ENCODE measurements at regions not wholly inside any gene's neighbourhood (a gene's known extent, or its start where the extent isn't known, plus 50 kb on each side); places are given as distances from the start of the nearest gene placed in this dataset.
"Not testable (repeated sequence)": the region's sequence is repeated elsewhere in the genome, so short reads cannot be mapped to it uniquely, and the experiment has no call there.

DNA sequence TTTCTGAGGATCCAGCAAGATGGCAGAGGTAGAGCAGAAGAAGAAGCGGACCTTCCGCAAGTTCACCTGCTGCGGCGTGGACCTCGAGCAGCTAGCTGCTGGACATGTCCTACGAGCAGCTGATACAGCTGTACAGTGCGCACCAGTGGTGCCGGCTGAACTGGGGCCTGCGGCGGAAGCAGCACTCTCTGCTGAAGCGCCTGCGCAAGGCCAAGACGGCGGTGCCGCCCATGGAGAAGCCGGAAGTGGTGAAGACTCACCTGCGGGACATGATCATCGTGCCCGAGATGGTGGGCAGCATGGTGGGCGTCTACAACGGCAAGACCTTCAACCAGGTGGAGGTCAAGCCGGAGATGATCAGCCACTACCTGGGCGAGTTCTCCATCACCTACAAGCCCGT lies 125.8 kb downstream of the LRIG2 start:
- Histone ChIP-seq H3K27me3 (ENCODE audit: control insufficient read depth in 3 of 3, insufficient read depth in 3 of 3, low read length in 3 of 3) (no peaks in the 10 kb centered on the region), H3K9me3 (ENCODE audit: control insufficient read depth in 2 of 2, insufficient read depth in 1 of 2, low read depth in 1 of 2, low read length in 1 of 2) (no peaks in the 10 kb centered on the region), H3K36me3 (ENCODE audit: control insufficient read depth in 3 of 3, insufficient read depth in 2 of 3, low read depth in 1 of 3, low read length in 3 of 3) (no peaks in the 10 kb centered on the region), H3K4me1 (ENCODE audit: control insufficient read depth in 3 of 3, insufficient read depth in 2 of 3, low read depth in 1 of 3, low read length in 2 of 3) (no peaks in the 10 kb centered on the region), H3K4me3 (ENCODE audit: low read depth in 1 of 3, low read length in 3 of 3) (no peak overlapping the region), H3K27ac (ENCODE audit: low read depth in 1 of 3, low read length in 2 of 3) (no peak overlapping the region)
- 96 to 99% (median 97%) methylated on average over 24 of the region's 24 CpGs for WGBS, 3 donors
- no peak for FAIRE-seq
- DNase-seq, result no peak

DNA sequence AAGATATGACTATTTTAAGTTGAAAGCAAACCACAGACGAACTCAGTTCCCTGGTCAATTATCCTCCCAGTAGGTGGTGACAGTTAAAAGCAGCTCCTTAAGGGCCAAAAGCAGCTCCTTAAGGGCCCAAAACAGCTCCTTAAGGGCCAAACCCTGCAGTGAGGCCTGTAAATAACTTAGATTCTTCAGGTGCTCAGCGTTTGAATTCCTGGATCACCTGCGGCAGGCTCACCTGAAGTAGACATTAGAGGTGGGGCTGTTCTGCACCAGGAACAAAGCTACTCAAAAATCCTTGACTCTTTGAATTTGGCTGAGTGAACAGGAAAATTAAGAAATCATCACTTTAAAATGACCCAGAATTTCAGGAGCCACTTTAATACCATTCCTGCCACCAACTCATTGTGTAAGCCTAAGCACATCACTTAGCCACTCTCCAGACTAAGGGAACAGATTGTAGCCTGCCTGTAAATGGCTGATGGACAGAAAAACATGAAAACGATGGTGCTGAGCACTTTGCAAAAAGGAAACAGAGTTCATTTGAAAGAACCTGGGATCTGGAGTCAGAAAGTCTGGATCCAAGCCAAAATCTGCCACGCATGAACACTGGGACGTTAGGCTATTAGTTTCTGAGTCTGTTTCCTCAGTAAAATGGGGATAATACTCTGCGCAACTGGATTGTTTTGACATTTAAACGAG lies 126.9 kb downstream of the LRIG2 start:
- no peaks in the 10 kb centered on the region for H3K27me3 ChIP-seq (ENCODE audit: control insufficient read depth in 3 of 3, insufficient read depth in 3 of 3, low read length in 3 of 3)
- DNase-seq, result no peak
- no peaks in the 10 kb centered on the region for H3K36me3 ChIP-seq (ENCODE audit: control insufficient read depth in 3 of 3, insufficient read depth in 2 of 3, low read depth in 1 of 3, low read length in 3 of 3)
- H3K27ac ChIP-seq (ENCODE audit: low read depth in 1 of 3, low read length in 2 of 3), result no peak overlapping the region
- no peaks in the 10 kb centered on the region for H3K9me3 ChIP-seq (ENCODE audit: control insufficient read depth in 2 of 2, insufficient read depth in 1 of 2, low read depth in 1 of 2, low read length in 1 of 2)
- H3K4me3 ChIP-seq (ENCODE audit: low read depth in 1 of 3, low read length in 3 of 3), result no peak overlapping the region
- H3K4me1 ChIP-seq (ENCODE audit: control insufficient read depth in 3 of 3, insufficient read depth in 2 of 3, low read depth in 1 of 3, low read length in 2 of 3), result no peaks in the 10 kb centered on the region
- WGBS, 3 donors, result 47 to 51% (median 49%) methylated on average over 8 of the region's 8 CpGs
- no peak for FAIRE-seq

DNA sequence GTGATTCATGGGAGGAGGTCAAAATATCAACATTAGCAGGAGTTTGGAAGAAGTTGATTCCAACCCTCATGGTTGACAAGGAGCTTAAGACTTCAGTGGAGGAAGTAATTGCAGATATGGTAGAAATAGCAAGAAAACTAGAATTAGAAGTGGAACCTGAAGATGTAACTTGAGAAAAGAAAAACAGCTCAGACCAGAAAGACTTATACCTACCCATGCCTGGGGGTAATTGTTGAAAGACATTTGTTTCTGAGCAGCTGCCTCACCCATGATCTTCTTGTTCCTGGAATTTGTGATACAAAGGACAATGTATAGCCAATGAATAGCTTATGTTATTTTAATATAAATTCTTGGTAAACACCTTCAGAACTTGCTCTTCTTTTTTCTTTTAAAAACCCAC lies 128.6 kb downstream of the LRIG2 start:
- Histone ChIP-seq H3K4me3 (ENCODE audit: low read depth in 1 of 3, low read length in 3 of 3) (no peak overlapping the region), H3K36me3 (ENCODE audit: control insufficient read depth in 3 of 3, insufficient read depth in 2 of 3, low read depth in 1 of 3, low read length in 3 of 3) (no peaks in the 10 kb centered on the region), H3K27me3 (ENCODE audit: control insufficient read depth in 3 of 3, insufficient read depth in 3 of 3, low read length in 3 of 3) (no peaks in the 10 kb centered on the region), H3K4me1 (ENCODE audit: control insufficient read depth in 3 of 3, insufficient read depth in 2 of 3, low read depth in 1 of 3, low read length in 2 of 3) (peaks cover 0 to 8% (median 0%) of the 10 kb centered on the region in 3 donors), H3K27ac (ENCODE audit: low read depth in 1 of 3, low read length in 2 of 3) (no peak overlapping the region), H3K9me3 (ENCODE audit: control insufficient read depth in 2 of 2, insufficient read depth in 1 of 2, low read depth in 1 of 2, low read length in 1 of 2) (no peaks in the 10 kb centered on the region)
- FAIRE-seq (no peak), DNase-seq (no peak)

DNA sequence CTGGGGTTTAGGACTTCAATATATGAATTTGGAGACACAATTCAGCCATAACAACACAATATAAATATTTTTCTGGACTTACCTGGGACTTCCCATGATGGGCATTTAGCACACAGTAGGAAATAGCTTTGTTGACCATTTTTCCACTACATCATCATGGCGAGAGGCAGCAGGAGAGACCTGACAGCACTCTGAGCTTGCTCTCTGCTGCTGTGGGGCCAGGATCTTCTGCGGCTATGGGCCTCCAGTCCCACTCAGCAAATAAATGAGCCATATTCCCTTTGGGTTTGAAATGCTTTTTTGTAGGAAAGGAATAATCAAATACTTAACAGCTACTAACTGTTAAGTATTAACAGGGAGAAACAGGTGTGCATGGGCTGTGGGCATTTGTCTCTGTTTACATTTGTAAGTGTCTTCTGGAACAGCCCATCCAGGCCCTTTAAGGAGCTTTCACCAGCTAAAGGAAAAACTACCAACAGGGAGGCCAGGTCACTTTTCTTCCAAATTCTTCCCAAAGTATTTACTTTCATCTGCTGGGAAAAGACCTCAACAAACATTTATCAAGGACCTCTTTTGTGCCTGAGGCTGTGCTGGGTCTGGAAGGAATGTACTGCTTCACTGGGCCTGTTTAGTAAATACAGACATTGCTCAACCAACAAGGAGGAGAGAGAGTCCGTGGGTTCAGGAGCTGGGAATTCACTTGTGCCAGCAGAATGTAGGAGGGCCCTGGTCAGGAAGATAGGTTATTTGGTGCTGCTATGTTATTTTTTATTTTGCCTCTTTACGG lies 133.2 kb downstream of the LRIG2 start:
- no peaks in the 10 kb centered on the region for H3K27me3 ChIP-seq (ENCODE audit: control insufficient read depth in 3 of 3, insufficient read depth in 3 of 3, low read length in 3 of 3)
- no peaks in the 10 kb centered on the region for H3K9me3 ChIP-seq (ENCODE audit: control insufficient read depth in 2 of 2, insufficient read depth in 1 of 2, low read depth in 1 of 2, low read length in 1 of 2)
- no peaks in the 10 kb centered on the region for H3K36me3 ChIP-seq (ENCODE audit: control insufficient read depth in 3 of 3, insufficient read depth in 2 of 3, low read depth in 1 of 3, low read length in 3 of 3)
- DNase-seq (no peak), FAIRE-seq (no peak)
- 81 to 87% (median 82%) methylated on average over 4 of the region's 4 CpGs for WGBS, 3 donors
- peaks cover 0 to 23% (median 0%) of the 10 kb centered on the region in 3 donors for H3K4me1 ChIP-seq (ENCODE audit: control insufficient read depth in 3 of 3, insufficient read depth in 2 of 3, low read depth in 1 of 3, low read length in 2 of 3)
- H3K4me3 ChIP-seq (ENCODE audit: low read depth in 1 of 3, low read length in 3 of 3), result no peak overlapping the region
- peak overlapping the region in 1 of 3 donors; percentile 12 for H3K27ac ChIP-seq (ENCODE audit: low read depth in 1 of 3, low read length in 2 of 3)

DNA sequence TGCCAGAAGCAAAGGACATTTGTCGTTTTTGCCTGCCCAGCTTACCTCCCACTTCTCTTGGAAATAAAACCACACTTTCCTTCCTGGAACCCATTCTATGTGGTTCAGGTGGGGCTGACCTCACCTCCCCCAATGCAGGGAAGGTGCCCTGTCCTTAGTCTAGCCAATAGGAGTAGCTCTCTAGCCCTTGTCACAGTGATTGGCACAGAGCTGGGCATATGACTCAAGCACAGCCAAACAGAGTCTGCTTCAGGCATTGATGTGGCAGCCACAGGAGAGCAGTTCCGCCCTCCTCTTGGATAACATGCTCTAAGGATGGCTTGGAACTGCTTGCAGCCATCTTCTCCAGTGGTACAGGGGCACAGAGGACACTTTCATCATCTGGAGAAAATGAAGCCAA lies 134.0 kb downstream of the LRIG2 start:
- H3K27me3 ChIP-seq (ENCODE audit: control insufficient read depth in 3 of 3, insufficient read depth in 3 of 3, low read length in 3 of 3), result no peaks in the 10 kb centered on the region
- H3K27ac ChIP-seq (ENCODE audit: low read depth in 1 of 3, low read length in 2 of 3), result no peak overlapping the region
- no peaks in the 10 kb centered on the region for H3K9me3 ChIP-seq (ENCODE audit: control insufficient read depth in 2 of 2, insufficient read depth in 1 of 2, low read depth in 1 of 2, low read length in 1 of 2)
- FAIRE-seq, result no peak
- H3K4me1 ChIP-seq (ENCODE audit: control insufficient read depth in 3 of 3, insufficient read depth in 2 of 3, low read depth in 1 of 3, low read length in 2 of 3), result peaks cover 0 to 26% (median 0%) of the 10 kb centered on the region in 3 donors
- DNase-seq, result no peak
- no peaks in the 10 kb centered on the region for H3K36me3 ChIP-seq (ENCODE audit: control insufficient read depth in 3 of 3, insufficient read depth in 2 of 3, low read depth in 1 of 3, low read length in 3 of 3)
- H3K4me3 ChIP-seq (ENCODE audit: low read depth in 1 of 3, low read length in 3 of 3), result no peak overlapping the region
- 40 to 45% (median 43%) methylated on average over 2 of the region's 2 CpGs for WGBS, 3 donors

DNA sequence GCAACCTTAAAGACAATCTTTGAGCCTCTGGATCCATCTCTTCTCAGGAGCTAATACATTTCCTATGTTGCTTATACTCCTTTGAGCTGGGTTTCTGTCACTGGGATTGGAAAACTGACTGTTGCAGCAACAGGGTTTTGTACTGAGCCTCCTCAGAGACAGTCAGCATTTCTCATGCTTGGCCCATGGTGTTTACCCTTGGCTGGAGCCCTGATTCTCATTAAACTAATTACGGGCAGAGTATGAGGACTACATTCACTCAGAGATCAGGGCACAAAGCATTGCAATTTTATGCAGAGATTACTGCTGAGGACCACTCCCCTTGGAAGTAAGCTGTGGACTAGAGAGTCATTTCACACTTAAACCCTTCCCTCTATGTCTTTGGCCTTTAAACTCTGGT lies 134.5 kb downstream of the LRIG2 start:
- WGBS, 3 donors, result 94 to 100% (median 96%) methylated on average over 1 of the region's 1 CpG
- H3K9me3 ChIP-seq (ENCODE audit: control insufficient read depth in 2 of 2, insufficient read depth in 1 of 2, low read depth in 1 of 2, low read length in 1 of 2), result no peaks in the 10 kb centered on the region
- FAIRE-seq, result no peak

DNA sequence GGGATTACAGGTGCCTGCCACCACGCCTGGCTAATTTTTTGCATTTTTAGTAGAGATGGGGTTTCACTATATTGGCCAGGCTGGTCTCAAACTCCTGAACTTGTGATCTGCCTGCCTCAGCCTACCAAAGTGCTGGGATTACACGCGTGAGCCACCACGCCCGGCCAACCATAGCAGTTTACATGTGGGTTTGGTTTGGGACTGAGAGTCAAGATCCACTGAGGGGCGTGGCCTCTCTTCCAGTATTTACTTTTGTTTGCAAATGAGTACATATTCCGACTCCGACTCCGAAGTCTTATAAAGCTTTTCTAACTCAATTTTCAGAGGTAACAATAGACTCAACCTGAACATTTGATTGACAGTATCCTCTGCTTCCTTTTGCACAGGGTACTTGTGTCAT lies 135.4 kb downstream of the LRIG2 start:
- peaks cover 0 to 26% (median 0%) of the 10 kb centered on the region in 3 donors for H3K4me1 ChIP-seq (ENCODE audit: control insufficient read depth in 3 of 3, insufficient read depth in 2 of 3, low read depth in 1 of 3, low read length in 2 of 3)
- not testable (repeated sequence) for H3K9me3 ChIP-seq (ENCODE audit: control insufficient read depth in 2 of 2, insufficient read depth in 1 of 2, low read depth in 1 of 2, low read length in 1 of 2); H3K27ac ChIP-seq (ENCODE audit: low read depth in 1 of 3, low read length in 2 of 3); H3K36me3 ChIP-seq (ENCODE audit: control insufficient read depth in 3 of 3, insufficient read depth in 2 of 3, low read depth in 1 of 3, low read length in 3 of 3); H3K4me3 ChIP-seq (ENCODE audit: low read depth in 1 of 3, low read length in 3 of 3); FAIRE-seq; H3K27me3 ChIP-seq (ENCODE audit: control insufficient read depth in 3 of 3, insufficient read depth in 3 of 3, low read length in 3 of 3)
- peak; percentile 44 to 67 for DNase-seq
- 45 to 75% (median 71%) methylated on average over 9 of the region's 9 CpGs for WGBS, 3 donors

More for the DNA sequence above, 134.5 kb downstream of the LRIG2 start:
- Histone ChIP-seq H3K36me3 (ENCODE audit: control insufficient read depth in 3 of 3, insufficient read depth in 2 of 3, low read depth in 1 of 3, low read length in 3 of 3) (no peaks in the 10 kb centered on the region), H3K4me1 (ENCODE audit: control insufficient read depth in 3 of 3, insufficient read depth in 2 of 3, low read depth in 1 of 3, low read length in 2 of 3) (peaks cover 0 to 26% (median 0%) of the 10 kb centered on the region in 3 donors), H3K27ac (ENCODE audit: low read depth in 1 of 3, low read length in 2 of 3) (no peak overlapping the region), H3K27me3 (ENCODE audit: control insufficient read depth in 3 of 3, insufficient read depth in 3 of 3, low read length in 3 of 3) (no peaks in the 10 kb centered on the region), H3K4me3 (ENCODE audit: low read depth in 1 of 3, low read length in 3 of 3) (no peak overlapping the region)
- no peak for DNase-seq

DNA sequence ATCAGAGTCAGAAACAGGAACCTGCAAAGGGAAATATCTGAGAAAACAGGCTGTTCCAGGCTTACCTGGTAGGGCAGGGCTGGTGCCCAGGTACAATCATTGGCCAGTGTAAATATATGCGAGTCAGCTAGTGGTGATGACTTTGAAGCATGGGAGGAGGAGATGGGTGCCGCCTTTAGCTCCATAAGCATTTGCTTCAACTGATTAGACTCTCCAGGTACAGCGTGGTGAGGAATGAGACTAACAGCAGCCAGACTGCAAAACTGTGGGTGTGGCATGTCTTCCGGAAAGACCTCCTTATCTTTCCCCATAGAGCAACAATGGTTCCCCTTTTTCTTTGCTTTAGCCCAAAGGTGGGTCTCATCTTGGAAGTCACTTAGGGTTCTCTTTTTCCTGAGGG lies 137.2 kb downstream of the LRIG2 start:
- H3K36me3 ChIP-seq (ENCODE audit: control insufficient read depth in 3 of 3, insufficient read depth in 2 of 3, low read depth in 1 of 3, low read length in 3 of 3), result no peaks in the 10 kb centered on the region
- DNase-seq (peak; percentile 78 to 92), FAIRE-seq (no peak)
- peak overlapping the region in 2 of 3 donors; percentile 9 to 64 for H3K27ac ChIP-seq (ENCODE audit: low read depth in 1 of 3, low read length in 2 of 3)
- no peaks in the 10 kb centered on the region for H3K27me3 ChIP-seq (ENCODE audit: control insufficient read depth in 3 of 3, insufficient read depth in 3 of 3, low read length in 3 of 3)
- peaks cover 0 to 17% of the 10 kb centered on the region in 2 donors for H3K9me3 ChIP-seq (ENCODE audit: control insufficient read depth in 2 of 2, insufficient read depth in 1 of 2, low read depth in 1 of 2, low read length in 1 of 2)
- peaks cover 0 to 26% (median 0%) of the 10 kb centered on the region in 3 donors for H3K4me1 ChIP-seq (ENCODE audit: control insufficient read depth in 3 of 3, insufficient read depth in 2 of 3, low read depth in 1 of 3, low read length in 2 of 3)
- no peak overlapping the region for H3K4me3 ChIP-seq (ENCODE audit: low read depth in 1 of 3, low read length in 3 of 3)
- WGBS, 3 donors, result 7 to 38% (median 10%) methylated on average over 4 of the region's 4 CpGs
